ENCODE measurements at regions not wholly inside any gene's neighbourhood (a gene's known extent, or its start where the extent isn't known, plus 50 kb on each side); places are given as distances from the start of the nearest gene placed in this dataset.
"Not testable (repeated sequence)": the region's sequence is repeated elsewhere in the genome, so short reads cannot be mapped to it uniquely, and the experiment has no call there.

DNA sequence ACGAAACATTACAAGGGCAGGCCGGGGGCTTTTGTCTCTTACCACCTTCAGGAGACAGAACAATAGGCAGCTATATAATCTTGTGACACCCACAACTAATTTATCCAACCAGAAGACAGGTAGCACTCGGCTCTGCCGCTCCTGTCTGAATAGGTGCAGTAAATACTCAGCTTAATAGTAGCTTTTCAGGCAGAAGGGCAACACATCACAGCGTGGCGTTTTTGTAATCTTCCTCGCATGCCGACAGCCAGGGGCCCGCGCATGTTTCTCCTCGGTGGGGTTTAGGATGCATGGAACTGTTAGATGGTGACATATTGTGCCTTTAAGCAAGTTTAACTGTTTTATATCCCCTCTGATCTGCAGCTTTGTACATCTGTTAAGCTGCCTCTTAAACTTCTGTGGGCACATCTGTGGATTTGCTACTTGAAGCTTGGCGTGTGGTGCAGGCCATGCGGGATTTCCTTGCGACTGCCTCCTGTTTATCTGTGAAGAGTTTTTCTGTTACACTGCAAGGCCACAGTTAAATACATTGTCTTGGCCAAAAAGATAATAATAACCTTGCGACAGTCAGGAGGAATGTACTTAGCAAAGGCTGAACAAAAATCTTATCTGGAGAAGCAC, 123.2 kb upstream of the BNIP2 start:
- no peak for DNase-seq (ENCODE audit: low read depth in 1 of 2, low spot score in 2 of 2)
- H3K4me1 ChIP-seq (replicated peaks), result no peaks in the 10 kb centered on the region
- no peaks in the 10 kb centered on the region for H3K36me3 ChIP-seq
- no peak overlapping the region for H3K27ac ChIP-seq
- H3K27me3 ChIP-seq (replicated peaks), result peaks cover 9% of the 10 kb centered on the region; the same call in 1 of the 2 replicates
- no peaks in the 10 kb centered on the region for H3K9me3 ChIP-seq (replicated peaks)
- H3K4me3 ChIP-seq, result no peak overlapping the region

DNA sequence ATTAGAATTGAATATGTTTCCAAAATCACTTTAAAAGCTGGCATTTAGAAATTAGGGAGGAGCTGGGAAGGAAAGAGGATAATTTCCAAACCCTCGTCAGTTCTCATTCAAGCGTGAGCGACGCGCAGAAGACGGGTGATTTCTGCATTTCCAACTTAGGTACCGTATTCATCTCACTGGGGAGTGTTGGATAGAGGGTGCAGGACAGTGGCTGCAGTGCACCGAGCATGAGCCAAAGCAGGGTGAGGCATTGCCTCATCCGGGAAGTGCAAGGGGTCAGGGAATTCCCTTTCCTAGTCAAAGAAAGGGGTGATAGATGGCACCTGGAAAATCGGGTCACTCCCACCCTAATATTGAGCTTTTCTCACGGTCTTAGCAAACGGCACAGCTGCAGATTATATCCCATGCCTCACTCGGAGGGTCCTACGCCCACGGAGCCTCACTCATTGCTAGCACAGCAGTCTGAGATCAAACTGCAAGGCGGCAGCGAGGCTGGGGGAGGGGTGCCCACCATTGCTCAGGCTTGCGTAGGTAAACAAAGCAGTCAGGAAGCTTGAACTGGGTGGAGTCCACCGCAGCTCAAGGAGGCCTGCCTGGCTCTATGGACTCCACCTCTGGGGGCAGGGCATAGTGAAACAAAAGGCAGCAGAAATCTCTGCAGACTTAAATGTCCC, 114.3 kb upstream of the BNIP2 start:
- DNase-seq (ENCODE audit: low read depth in 1 of 2, low spot score in 2 of 2); H3K4me1 ChIP-seq (replicated peaks); H3K27ac ChIP-seq; H3K27me3 ChIP-seq (replicated peaks); H3K36me3 ChIP-seq; H3K9me3 ChIP-seq (replicated peaks); H3K4me3 ChIP-seq: not testable (repeated sequence)

DNA sequence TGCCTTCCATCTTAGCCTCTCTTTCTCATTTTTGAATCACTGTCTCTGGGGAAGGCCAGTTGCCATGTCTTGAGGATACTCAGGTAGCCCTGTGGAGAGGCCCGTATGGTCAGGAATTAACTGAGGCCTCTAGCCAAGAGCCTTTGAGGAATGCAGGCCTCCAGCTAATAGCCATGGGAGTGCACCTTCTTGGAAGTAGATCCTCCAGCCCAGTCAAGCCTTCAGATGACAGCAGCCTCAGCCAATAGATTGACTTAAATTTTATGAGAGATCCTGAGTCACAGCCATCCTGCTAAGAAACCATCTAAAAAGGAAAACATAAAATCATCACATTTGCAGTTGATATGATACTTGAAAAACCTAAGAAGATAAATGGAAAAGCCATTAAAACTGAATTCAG, 112.5 kb upstream of the BNIP2 start:
- Histone ChIP-seq H3K4me1 (replicated peaks) (no peaks in the 10 kb centered on the region; the same call in 1 of the 2 replicates), H3K4me3 (no peak overlapping the region), H3K9me3 (replicated peaks) (no peaks in the 10 kb centered on the region), H3K36me3 (no peaks in the 10 kb centered on the region), H3K27me3 (replicated peaks) (0 out of 2 replicates have a peak, but pooled peaks cover 3% of the 10 kb centered on the region), H3K27ac (no peak overlapping the region)
- DNase-seq (ENCODE audit: low read depth in 1 of 2, low spot score in 2 of 2), result no peak

DNA sequence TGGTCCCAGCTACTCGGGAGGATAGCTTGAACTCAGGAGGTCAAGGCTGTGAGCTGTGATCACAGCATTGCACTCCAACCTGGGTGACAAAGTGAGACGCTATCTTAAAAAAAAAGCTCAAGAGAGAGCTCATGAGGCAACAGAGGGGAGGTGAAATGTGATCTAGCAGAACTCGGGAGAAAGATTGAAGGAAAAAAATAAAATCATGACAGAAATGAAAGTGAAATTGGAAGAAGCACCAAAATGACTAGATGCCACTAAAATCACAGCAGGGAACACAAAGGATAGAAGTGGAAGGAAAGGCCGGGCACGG, 109.4 kb upstream of the BNIP2 start:
- no peak for DNase-seq (ENCODE audit: low read depth in 1 of 2, low spot score in 2 of 2)
- Histone ChIP-seq H3K9me3 (replicated peaks) (no peaks in the 10 kb centered on the region), H3K4me3 (no peak overlapping the region), H3K27ac (no peak overlapping the region), H3K27me3 (replicated peaks) (peaks cover 19% of the 10 kb centered on the region), H3K36me3 (no peaks in the 10 kb centered on the region), H3K4me1 (replicated peaks) (no peaks in the 10 kb centered on the region; the same call in 1 of the 2 replicates)

DNA sequence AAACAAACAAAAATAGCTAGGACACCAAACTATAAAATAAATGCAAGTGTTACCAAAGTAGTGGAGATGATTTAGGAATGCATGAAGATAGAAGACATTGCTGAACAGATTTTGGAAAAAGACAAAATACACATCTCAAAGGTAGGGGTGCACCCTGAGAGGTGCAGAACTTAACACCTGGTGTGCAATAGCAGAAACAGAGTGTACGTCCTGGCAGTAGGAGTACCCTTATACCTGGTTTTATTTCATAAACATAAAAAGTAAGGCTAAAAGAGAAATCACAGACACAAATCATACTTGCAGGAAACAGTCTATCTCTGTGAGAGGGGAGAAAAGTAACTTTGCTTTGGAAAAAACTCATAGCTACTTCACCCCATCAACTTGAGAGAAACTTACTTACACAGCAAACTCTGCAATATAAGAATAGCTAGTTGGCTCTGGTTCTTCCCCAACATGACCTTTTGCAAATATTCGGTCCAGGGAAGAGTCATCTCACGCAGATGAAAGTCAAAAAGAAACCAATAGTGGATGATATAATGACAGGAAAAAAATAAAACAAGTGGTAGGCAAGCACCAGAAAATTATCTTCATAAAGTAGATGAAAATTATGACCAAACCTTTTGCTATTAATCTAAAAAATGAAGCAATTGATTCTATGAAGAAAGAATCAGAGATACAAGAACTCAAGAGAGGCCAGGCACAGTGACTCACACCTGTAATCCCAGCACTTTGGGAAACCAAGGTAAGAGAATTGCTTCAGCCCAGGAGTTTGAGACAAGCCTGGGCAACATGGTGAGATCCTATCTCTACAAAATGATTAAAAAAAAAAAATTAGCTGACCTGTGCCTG, 108.9 kb upstream of the BNIP2 start:
- Histone ChIP-seq H3K4me3 (no peak overlapping the region), H3K27ac (no peak overlapping the region), H3K27me3 (replicated peaks) (peaks cover 23% of the 10 kb centered on the region), H3K4me1 (replicated peaks) (no peaks in the 10 kb centered on the region), H3K9me3 (replicated peaks) (no peaks in the 10 kb centered on the region), H3K36me3 (no peaks in the 10 kb centered on the region)
- DNase-seq (ENCODE audit: low read depth in 1 of 2, low spot score in 2 of 2), result no peak

DNA sequence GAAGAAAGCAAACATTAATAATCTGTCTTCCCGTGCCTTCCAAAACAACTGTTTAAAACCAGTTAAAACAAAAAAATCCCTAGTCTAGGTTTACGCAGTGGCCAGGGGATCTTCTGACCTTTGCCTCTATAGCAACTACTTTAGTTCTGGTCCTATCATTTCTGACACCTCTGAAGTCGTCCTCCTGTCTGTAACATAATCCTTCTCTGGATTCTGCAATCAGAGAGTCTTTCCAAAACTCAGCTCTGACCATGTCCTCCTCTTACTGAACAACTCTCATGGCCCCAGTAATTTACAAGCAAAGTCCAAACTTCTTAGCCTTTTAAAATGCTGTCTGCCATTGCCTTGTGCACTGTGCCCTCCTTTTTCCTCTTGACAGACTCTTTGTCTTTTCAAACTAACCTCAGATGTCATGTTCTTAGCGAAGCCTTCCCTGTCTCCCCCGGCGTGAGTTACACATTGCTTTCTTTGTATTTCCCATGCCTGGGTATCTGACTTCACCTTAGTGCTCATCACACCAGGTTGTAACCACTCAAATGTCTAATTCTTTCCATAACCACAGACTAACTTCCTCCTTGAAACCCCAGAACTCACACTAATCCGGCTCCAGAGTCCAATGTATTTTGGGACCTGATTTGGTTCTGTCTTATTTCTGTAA, 105.2 kb upstream of the BNIP2 start:
- DNase-seq (ENCODE audit: low read depth in 1 of 2, low spot score in 2 of 2), result no peak
- peaks cover 29% of the 10 kb centered on the region for H3K27me3 ChIP-seq (replicated peaks)
- H3K4me3 ChIP-seq, result no peak overlapping the region
- no peaks in the 10 kb centered on the region for H3K36me3 ChIP-seq
- no peak overlapping the region for H3K27ac ChIP-seq
- H3K9me3 ChIP-seq (replicated peaks), result no peaks in the 10 kb centered on the region
- no peaks in the 10 kb centered on the region for H3K4me1 ChIP-seq (replicated peaks)

DNA sequence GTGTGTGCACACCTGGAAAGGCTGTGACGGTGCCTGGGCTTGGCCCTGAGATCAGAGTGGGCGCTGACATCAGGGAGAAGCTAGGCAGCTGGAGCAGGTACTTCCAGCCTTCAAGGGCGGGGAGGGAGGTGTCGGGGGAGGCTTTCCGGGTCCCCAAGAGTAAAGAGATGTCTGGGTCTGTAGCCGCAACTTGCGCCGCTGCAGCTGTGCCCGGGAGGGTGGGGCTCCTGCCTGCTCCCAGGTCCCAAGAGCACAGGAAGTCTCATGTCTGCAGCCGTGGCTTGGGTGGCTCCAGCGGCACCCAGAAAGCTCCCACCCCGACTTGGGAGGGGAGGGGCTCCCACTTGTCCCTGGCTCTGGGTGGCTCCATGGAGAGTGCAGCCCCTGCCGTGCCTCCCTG, 103.2 kb upstream of the BNIP2 start:
- Histone ChIP-seq H3K4me1 (replicated peaks) (no peaks in the 10 kb centered on the region), H3K36me3 (no peaks in the 10 kb centered on the region), H3K27me3 (replicated peaks) (peaks cover 29% of the 10 kb centered on the region), H3K9me3 (replicated peaks) (no peaks in the 10 kb centered on the region), H3K4me3 (no peak overlapping the region), H3K27ac (no peak overlapping the region)
- DNase-seq (ENCODE audit: low read depth in 1 of 2, low spot score in 2 of 2), result no peak

DNA sequence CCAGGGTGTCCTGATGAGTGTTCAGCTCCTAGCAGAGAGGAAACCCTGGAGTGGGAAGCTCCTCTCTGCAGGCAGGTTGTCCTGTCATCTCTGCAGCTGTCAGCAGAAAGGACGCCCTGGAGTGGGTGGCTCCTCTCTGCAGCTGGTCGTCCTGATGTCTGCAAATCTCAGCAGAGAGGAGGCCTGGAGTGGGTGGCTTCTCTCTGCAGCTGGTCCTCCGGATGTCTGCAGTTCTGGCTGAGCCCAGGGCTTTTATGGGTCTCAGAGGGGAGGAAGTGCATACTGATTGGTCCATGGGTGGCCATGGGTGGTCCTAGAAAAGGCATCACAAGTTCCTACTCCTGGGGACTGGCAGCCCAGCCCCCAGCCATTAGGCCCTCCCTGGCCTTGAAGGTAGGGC, 102.6 kb upstream of the BNIP2 start:
- H3K27me3 ChIP-seq (replicated peaks), result peaks cover 26% of the 10 kb centered on the region
- no peaks in the 10 kb centered on the region for H3K4me1 ChIP-seq (replicated peaks)
- no peaks in the 10 kb centered on the region for H3K9me3 ChIP-seq (replicated peaks)
- DNase-seq (ENCODE audit: low read depth in 1 of 2, low spot score in 2 of 2), result no peak
- no peak overlapping the region for H3K4me3 ChIP-seq
- no peaks in the 10 kb centered on the region for H3K36me3 ChIP-seq
- no peak overlapping the region for H3K27ac ChIP-seq

DNA sequence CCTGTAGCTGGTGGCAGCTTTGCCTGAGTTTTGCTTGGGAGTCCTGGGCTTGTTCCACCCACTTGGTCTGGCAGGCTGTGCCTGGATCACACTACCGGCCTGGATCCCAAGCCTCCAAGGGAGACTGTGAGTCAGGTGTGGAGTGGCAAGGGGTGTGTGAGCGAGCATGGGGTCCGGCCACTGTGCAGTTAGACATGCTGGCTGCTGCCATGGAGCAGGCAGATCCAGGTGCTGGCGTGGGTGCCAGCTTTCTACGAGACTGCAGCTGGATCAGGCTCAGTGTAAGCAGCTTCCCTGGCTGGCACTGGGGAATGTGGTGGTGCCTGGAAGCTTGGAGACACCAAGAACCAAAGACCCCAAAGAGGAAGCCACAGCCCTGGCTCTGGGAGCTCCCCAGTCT, 102.0 kb upstream of the BNIP2 start:
- Histone ChIP-seq H3K27me3 (replicated peaks) (peaks cover 26% of the 10 kb centered on the region), H3K36me3 (no peaks in the 10 kb centered on the region), H3K27ac (no peak overlapping the region), H3K9me3 (replicated peaks) (no peaks in the 10 kb centered on the region), H3K4me3 (no peak overlapping the region), H3K4me1 (replicated peaks) (no peaks in the 10 kb centered on the region)
- no peak for DNase-seq (ENCODE audit: low read depth in 1 of 2, low spot score in 2 of 2)

DNA sequence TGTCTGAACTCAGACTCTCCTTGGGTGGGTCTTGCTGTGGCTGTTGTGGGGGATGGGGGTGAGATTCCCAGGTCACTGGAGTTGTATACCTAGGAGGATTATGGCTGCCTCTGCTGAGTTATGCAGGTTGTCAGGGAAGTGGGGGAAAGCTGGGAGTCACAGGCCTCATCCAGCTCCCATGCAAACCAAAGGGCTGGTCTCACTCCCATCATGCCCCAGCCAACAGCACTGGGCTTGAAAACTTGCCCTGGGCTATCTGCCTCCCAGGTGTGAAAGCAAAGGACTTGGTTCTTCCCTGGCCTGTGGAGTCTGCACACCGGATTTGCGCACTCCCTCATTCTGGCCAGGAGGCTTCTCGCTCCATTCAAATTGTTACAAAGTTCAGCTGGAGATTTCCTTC, 97.3 kb upstream of the BNIP2 start:
- DNase-seq (ENCODE audit: low read depth in 1 of 2, low spot score in 2 of 2); H3K9me3 ChIP-seq (replicated peaks); H3K27me3 ChIP-seq (replicated peaks): not testable (repeated sequence)

DNA sequence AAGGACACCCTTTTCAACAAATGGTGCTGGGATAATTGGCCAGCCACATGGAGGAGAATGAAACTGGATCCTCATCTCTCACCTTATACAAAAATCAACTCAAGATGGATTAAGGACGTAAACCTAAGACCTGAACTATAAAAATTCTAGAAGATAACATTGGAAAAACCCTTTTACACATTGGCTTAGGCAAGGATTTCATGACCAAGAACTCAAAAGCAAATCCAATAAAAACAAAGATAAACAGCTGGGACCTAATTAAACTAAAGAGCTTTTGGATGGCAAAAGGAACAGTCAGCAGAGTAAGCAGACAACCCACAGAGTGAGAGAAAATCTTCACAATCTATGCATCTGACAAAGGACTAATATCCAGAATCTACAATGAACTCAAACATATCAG, 96.9 kb upstream of the BNIP2 start:
- DNase-seq (ENCODE audit: low read depth in 1 of 2, low spot score in 2 of 2); H3K9me3 ChIP-seq (replicated peaks); H3K36me3 ChIP-seq; H3K27ac ChIP-seq; H3K27me3 ChIP-seq (replicated peaks); H3K4me3 ChIP-seq; H3K4me1 ChIP-seq (replicated peaks): not testable (repeated sequence)

More for the DNA sequence above, 97.3 kb upstream of the BNIP2 start:
- not testable (repeated sequence) for H3K4me1 ChIP-seq (replicated peaks); H3K27ac ChIP-seq; H3K36me3 ChIP-seq; H3K4me3 ChIP-seq

DNA sequence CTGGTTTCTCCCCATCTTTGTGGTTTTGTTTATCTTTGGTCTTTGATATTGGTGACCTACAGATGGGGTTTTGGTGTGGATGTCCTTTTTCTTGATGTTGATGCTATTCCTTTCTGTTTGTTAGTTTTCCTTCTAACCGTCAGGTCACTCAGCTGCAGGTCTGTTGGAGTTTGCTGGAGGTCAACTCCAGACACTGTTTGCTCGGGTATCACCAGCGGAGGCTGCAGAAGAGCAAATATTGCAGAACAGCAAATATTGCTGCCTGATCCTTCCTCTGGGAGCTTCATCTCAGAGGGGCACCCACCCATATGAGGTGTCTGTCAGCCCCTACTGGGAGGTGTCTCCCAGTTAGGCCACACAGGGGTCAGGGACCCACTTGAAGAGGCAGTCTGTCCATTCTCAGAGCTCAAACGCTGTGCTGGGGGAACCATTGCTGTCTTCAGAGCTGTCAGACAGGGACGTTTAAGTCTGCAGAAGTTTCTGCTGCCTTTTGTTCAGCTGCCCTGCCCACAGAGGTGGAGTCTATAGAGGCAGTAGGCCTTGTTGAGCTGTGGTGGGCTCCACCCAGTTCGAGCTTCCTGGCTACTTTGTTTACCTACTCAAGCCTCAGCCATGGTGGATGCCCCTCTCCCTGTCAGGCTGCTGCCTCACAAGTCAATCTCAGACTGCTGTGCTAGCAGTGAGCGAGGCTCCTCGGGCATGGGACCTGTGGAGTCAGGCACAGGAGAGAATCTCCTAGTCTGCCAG, 94.8 kb upstream of the BNIP2 start:
- H3K9me3 ChIP-seq (replicated peaks); H3K27ac ChIP-seq; H3K27me3 ChIP-seq (replicated peaks); DNase-seq (ENCODE audit: low read depth in 1 of 2, low spot score in 2 of 2); H3K4me1 ChIP-seq (replicated peaks); H3K4me3 ChIP-seq; H3K36me3 ChIP-seq: not testable (repeated sequence)

DNA sequence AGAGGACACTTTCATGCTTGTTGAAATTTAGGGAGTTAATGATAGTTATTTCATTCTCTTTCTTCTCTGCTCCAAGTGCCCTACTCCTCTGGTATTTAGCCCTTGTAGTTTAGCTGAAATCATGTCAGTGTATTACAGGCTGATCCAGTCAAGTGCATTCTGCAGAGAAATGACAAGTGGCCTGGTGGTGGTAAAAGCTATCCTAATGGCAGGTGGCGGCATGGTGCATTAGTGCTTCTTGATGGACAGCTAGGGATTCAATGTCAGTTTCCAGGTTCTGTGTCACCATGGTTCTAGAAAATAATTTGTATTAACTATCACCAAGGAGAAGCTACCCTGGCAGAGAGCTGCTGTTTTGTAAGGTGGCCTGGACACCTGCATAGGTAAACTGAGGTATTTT, 90.0 kb upstream of the BNIP2 start:
- H3K27me3 ChIP-seq (replicated peaks), result no peaks in the 10 kb centered on the region
- H3K36me3 ChIP-seq, result no peaks in the 10 kb centered on the region
- DNase-seq (ENCODE audit: low read depth in 1 of 2, low spot score in 2 of 2), result no peak
- no peaks in the 10 kb centered on the region for H3K9me3 ChIP-seq (replicated peaks)
- H3K4me3 ChIP-seq, result no peak overlapping the region
- no peaks in the 10 kb centered on the region for H3K4me1 ChIP-seq (replicated peaks)
- H3K27ac ChIP-seq, result no peak overlapping the region

Measured in SJSA1 (cell line).